Epithelial cell of esophagus (primary cell): ENCODE measurements at regions not wholly inside any gene's neighbourhood (a gene's known extent, or its start where the extent isn't known, plus 50 kb on each side); places are given as distances from the start of the nearest gene placed in this dataset.

ENCODE experiments used
- DNase-seq: peaks from one replicate; pipeline ENCODE4 v3.0.0; 2010; ENCODE audit warnings: low read depth
- H3K4me3 ChIP-seq: 2 replicates; pipeline ENCODE4 v1.5.1; 2011; ENCODE audit warnings: mild to moderate bottlenecking, low read length, control low read depth
- TF ChIP-seq, protein P1 (sequence below): IDR thresholded peaks from 2 replicates; pipeline ENCODE4 v1.5.1; 2011; ENCODE audit warnings: low read depth, mild to moderate bottlenecking, low read length, control low read depth, inconsistent platforms; ENCODE audit not compliant: insufficient read depth; ENCODE audit errors: missing control alignments

DNA sequence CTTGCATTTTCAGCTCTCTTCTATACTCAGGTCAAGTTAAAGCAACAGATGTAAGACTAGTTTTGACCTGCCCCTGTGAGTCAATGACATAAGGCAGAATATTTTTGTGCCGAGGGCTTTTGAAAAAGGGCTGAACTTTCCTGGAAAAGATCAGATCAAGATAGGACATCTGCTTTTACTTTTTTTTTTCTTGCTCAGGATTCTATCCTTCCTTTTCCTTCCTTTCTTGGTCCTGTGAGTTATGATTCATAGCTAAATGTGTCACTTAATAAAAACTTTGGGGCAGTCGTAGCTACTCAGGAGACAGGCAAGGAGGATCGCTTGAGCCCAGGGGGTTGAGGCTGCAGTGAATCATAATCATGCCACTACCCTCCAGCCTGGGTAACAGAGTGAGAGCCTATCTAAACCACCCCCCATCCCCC lies 84.3 kb upstream of the BRINP1 start:
- TF ChIP-seq, protein P1, sequence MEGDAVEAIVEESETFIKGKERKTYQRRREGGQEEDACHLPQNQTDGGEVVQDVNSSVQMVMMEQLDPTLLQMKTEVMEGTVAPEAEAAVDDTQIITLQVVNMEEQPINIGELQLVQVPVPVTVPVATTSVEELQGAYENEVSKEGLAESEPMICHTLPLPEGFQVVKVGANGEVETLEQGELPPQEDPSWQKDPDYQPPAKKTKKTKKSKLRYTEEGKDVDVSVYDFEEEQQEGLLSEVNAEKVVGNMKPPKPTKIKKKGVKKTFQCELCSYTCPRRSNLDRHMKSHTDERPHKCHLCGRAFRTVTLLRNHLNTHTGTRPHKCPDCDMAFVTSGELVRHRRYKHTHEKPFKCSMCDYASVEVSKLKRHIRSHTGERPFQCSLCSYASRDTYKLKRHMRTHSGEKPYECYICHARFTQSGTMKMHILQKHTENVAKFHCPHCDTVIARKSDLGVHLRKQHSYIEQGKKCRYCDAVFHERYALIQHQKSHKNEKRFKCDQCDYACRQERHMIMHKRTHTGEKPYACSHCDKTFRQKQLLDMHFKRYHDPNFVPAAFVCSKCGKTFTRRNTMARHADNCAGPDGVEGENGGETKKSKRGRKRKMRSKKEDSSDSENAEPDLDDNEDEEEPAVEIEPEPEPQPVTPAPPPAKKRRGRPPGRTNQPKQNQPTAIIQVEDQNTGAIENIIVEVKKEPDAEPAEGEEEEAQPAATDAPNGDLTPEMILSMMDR, result no peak
- H3K4me3 ChIP-seq, result no peak overlapping the region
- peak; percentile 49 for DNase-seq

DNA sequence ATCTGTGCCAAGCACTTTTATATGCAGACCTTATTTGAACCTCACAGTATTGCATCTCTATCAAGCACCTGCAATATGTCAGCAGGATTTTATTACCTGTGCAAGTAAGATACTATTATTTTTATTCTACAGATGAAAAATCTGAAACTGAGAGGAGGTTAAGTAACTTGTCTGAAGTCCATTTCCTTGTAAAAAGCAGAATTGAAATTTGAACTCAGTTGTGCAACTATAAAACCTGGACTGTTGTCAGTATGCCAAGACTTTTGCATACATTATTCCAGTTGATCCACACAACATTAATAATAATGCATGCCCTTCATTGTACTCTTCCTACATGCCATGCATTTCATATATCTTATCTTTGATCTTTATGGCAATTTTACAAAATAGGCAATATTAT lies 82.2 kb upstream of the BRINP1 start:
- H3K4me3 ChIP-seq, result no peak overlapping the region
- TF ChIP-seq, protein P1, result no peak
- DNase-seq, result no peak

DNA sequence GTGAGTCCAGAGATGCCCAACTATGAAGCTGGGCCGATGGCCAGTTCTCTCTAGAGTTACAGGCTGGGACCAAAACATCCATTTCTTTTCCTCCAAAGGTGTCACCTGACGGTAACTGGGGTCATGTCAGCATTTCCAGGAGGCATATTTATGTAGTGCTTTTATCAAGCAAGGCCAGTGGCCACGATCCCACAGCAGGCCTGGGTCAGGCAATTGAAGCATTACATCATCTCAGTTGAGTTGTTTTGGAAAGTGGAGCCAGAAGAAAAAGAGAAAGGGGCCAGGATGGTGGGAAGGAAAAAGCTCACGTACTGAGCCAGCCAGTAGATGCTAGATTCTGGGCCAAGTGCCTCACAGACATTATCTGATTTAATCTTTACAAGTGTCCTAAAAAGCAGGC lies 73.9 kb upstream of the BRINP1 start:
- no peak overlapping the region for H3K4me3 ChIP-seq
- DNase-seq, result no peak
- TF ChIP-seq, protein P1, result no peak

GRCh38 chr9:119441832-119442231 lies 72.6 kb upstream of the BRINP1 start:
- TF ChIP-seq, protein P1, result no peak
- no peak overlapping the region for H3K4me3 ChIP-seq
- DNase-seq, result no peak

GRCh38 chr9:119441338-119441737 lies 72.1 kb upstream of the BRINP1 start:
- no peak for DNase-seq
- TF ChIP-seq, protein P1, result no peak
- no peak overlapping the region for H3K4me3 ChIP-seq

DNA sequence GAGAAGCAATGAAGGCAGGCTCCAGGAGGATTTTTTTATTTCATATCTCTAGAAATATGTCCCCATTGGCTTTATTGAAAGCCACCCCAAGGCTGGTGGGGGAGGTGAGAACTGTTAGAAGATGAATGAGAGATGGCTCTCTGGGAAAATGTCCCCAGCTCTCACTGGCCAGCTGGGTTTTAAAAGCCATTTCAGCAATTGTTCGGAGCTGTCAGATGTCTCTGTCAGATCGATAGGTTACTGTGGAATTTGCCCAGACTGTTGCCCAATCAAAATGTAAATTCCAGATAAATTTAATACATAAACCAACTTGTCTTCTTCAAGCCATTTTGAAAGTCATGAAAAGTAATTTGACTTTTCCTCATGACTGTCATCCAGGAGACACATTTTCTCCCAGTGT lies 67.0 kb upstream of the BRINP1 start:
- no peak overlapping the region for H3K4me3 ChIP-seq
- TF ChIP-seq, protein P1, result no peak
- no peak for DNase-seq

DNA sequence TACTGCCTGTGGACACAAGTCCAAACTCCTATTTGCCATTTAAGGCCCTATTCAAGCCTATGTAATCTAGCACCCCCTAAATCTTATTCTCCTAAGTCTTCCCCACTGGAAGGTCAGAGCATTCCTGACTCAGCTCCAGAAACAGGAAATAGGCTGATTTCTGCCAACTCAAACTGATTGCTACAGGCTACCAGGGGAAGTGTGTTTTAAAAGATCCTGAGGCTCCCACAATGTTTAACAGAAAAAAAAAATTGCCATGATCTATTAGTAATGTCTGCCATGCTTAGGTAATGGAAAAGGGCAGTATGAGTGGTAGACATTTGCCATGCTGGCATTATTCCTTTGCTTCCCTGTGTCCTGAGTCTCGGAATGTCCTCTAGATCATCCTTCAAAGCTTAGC lies 65.8 kb upstream of the BRINP1 start:
- H3K4me3 ChIP-seq, result no peak overlapping the region
- DNase-seq, result no peak
- TF ChIP-seq, protein P1, result no peak
